ENCODE measurements at regions not wholly inside any gene's neighbourhood (a gene's known extent, or its start where the extent isn't known, plus 50 kb on each side); places are given as distances from the start of the nearest gene placed in this dataset.

DNA sequence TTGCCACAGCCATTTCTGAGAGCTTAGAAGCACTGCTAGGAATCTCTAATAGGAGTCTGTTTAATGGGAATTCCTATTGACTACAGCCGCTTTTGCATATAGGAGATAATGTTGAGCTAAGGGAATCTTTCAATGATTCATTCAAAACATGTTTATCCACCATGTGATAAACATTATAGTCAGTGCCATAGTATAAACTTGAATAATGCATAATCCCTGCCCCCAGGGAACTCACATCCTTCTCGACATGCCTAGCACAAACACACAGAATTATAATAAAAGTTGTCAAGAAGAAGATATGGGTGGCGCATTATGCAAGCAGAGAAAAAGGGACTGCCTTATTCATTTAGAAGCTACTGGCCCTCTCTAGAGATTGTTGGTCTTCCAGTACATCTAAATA, 248.0 kb downstream of the DAD1 start:
- TF ChIP-seq POLR2A (IDR thresholded peaks at IDR 0.05; ENCODE audit: borderline replicate concordance, extremely low read depth, insufficient read depth, insufficient read length) (no peak), POLR2AphosphoS5 (IDR thresholded peaks at IDR 0.05; ENCODE audit: low read depth, low read length) (no peak), CEBPB (IDR thresholded peaks at IDR 0.05; ENCODE audit: low read depth) (no peak), EGR1 (IDR thresholded peaks at IDR 0.05; ENCODE audit: low read depth) (no peak)
- TF ChIP-seq, protein P1, sequence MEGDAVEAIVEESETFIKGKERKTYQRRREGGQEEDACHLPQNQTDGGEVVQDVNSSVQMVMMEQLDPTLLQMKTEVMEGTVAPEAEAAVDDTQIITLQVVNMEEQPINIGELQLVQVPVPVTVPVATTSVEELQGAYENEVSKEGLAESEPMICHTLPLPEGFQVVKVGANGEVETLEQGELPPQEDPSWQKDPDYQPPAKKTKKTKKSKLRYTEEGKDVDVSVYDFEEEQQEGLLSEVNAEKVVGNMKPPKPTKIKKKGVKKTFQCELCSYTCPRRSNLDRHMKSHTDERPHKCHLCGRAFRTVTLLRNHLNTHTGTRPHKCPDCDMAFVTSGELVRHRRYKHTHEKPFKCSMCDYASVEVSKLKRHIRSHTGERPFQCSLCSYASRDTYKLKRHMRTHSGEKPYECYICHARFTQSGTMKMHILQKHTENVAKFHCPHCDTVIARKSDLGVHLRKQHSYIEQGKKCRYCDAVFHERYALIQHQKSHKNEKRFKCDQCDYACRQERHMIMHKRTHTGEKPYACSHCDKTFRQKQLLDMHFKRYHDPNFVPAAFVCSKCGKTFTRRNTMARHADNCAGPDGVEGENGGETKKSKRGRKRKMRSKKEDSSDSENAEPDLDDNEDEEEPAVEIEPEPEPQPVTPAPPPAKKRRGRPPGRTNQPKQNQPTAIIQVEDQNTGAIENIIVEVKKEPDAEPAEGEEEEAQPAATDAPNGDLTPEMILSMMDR (IDR thresholded peaks at IDR 0.05 in 2 of 3, conservative IDR thresholded peaks at IDR 0.05 in 1 of 3; ENCODE audit: borderline replicate concordance in 1 of 3, insufficient read depth in 1 of 3, low read depth in 2 of 3, low read length in 2 of 3), result no peak
- TF ChIP-seq, protein P2, sequence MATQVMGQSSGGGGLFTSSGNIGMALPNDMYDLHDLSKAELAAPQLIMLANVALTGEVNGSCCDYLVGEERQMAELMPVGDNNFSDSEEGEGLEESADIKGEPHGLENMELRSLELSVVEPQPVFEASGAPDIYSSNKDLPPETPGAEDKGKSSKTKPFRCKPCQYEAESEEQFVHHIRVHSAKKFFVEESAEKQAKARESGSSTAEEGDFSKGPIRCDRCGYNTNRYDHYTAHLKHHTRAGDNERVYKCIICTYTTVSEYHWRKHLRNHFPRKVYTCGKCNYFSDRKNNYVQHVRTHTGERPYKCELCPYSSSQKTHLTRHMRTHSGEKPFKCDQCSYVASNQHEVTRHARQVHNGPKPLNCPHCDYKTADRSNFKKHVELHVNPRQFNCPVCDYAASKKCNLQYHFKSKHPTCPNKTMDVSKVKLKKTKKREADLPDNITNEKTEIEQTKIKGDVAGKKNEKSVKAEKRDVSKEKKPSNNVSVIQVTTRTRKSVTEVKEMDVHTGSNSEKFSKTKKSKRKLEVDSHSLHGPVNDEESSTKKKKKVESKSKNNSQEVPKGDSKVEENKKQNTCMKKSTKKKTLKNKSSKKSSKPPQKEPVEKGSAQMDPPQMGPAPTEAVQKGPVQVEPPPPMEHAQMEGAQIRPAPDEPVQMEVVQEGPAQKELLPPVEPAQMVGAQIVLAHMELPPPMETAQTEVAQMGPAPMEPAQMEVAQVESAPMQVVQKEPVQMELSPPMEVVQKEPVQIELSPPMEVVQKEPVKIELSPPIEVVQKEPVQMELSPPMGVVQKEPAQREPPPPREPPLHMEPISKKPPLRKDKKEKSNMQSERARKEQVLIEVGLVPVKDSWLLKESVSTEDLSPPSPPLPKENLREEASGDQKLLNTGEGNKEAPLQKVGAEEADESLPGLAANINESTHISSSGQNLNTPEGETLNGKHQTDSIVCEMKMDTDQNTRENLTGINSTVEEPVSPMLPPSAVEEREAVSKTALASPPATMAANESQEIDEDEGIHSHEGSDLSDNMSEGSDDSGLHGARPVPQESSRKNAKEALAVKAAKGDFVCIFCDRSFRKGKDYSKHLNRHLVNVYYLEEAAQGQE (IDR thresholded peaks at IDR 0.05; ENCODE audit: low read depth), result no peak
- TF ChIP-seq, protein P3, sequence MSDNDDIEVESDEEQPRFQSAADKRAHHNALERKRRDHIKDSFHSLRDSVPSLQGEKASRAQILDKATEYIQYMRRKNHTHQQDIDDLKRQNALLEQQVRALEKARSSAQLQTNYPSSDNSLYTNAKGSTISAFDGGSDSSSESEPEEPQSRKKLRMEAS (IDR thresholded peaks at IDR 0.05), result no peak
